ENCODE measurements at regions not wholly inside any gene's neighbourhood (a gene's known extent, or its start where the extent isn't known, plus 50 kb on each side); places are given as distances from the start of the nearest gene placed in this dataset.

GRCh38 chr6:26196846-26197635 is 109.8 kb downstream of the HFE start:
- TF ChIP-seq TARDBP (IDR thresholded peaks at IDR 0.05) (no peak), ARNT (IDR thresholded peaks at IDR 0.05) (no peak), SP1 (IDR thresholded peaks at IDR 0.05) (no peak), L3MBTL2 (conservative IDR thresholded peaks at IDR 0.05) (no peak), SUZ12 (IDR thresholded peaks at IDR 0.05) (no peak)

All from HEK293T (cell line).